CD4-positive, CD25-positive, alpha-beta regulatory T cell (primary cell): ENCODE measurements at regions not wholly inside any gene's neighbourhood (a gene's known extent, or its start where the extent isn't known, plus 50 kb on each side); places are given as distances from the start of the nearest gene placed in this dataset.
"Not testable (repeated sequence)": the region's sequence is repeated elsewhere in the genome, so short reads cannot be mapped to it uniquely, and the experiment has no call there.

ENCODE experiments used
- ATAC-seq, 2 donors: fragments of 150-1000 bp; cut with Tn5 transposase; one replicate each; pipeline ENCODE4 v1.10.0; 2021; ENCODE audit warnings: low read depth in 2 of 2, moderate number of reproducible peaks in 2 of 2, moderate library complexity in 1 of 2
- DNase-seq, 3 donors: peaks; one replicate each; pipeline versions ENCODE4 v3.0.0 to v3.0.0-alpha.2; 2012 to 2022; ENCODE audit warnings: mixed read lengths in 1 of 3
- H3K27ac ChIP-seq: one replicate; pipeline ENCODE4 v1.7.0; 2013; ENCODE audit warnings: mild to moderate bottlenecking, low read length; ENCODE audit not compliant: insufficient read depth, poor library complexity, severe bottlenecking
- H3K27me3 ChIP-seq: one replicate; pipeline ENCODE4 v1.7.0; 2013; ENCODE audit warnings: low read length; ENCODE audit not compliant: control insufficient read depth, insufficient read depth
- H3K36me3 ChIP-seq: one replicate; pipeline ENCODE4 v1.7.0; 2013; ENCODE audit warnings: mild to moderate bottlenecking, low read length, moderate library complexity; ENCODE audit not compliant: control insufficient read depth, insufficient read depth
- H3K4me1 ChIP-seq: 2 replicates; pipeline ENCODE4 v1.7.0; 2013; ENCODE audit warnings: mild to moderate bottlenecking, low read length; ENCODE audit not compliant: insufficient read depth, control insufficient read depth, poor library complexity, severe bottlenecking
- H3K4me3 ChIP-seq: one replicate; pipeline ENCODE4 v1.7.0; 2013; ENCODE audit warnings: low read depth, mild to moderate bottlenecking, low read length, moderate library complexity
- H3K9me3 ChIP-seq, 2 experiments: 1 replicate in 1 of 2; 2 replicates in 1 of 2; pipeline ENCODE4 v1.7.0; 2013; ENCODE audit warnings: low read length in 2 of 2, mild to moderate bottlenecking in 1 of 2, moderate library complexity in 1 of 2; ENCODE audit not compliant: control insufficient read depth in 2 of 2
- H3K27ac Mint-ChIP-seq, 3 donors: one replicate each; pipeline ENCODE4 v1.8.0; 2020 to 2022; ENCODE audit warnings: mild to moderate bottlenecking in 3 of 3, mixed read lengths in 3 of 3, moderate library complexity in 2 of 3
- H3K27me3 Mint-ChIP-seq: one replicate; pipeline ENCODE4 v1.8.0; 2022; ENCODE audit warnings: mild to moderate bottlenecking, mixed read lengths
- H3K36me3 Mint-ChIP-seq: one replicate; pipeline ENCODE4 v1.8.0; 2020; ENCODE audit warnings: mixed read lengths
- H3K4me1 Mint-ChIP-seq, 4 donors: one replicate each; pipeline ENCODE4 v1.8.0; 2020 to 2022; ENCODE audit warnings: mixed read lengths in 4 of 4, mild to moderate bottlenecking in 1 of 4
- H3K4me3 Mint-ChIP-seq, 4 donors: one replicate each; pipeline ENCODE4 v1.8.0; 2020 to 2022; ENCODE audit warnings: mild to moderate bottlenecking in 4 of 4, mixed read lengths in 4 of 4, moderate library complexity in 3 of 4
- H3K9me3 Mint-ChIP-seq, 7 donors: one replicate each; pipeline ENCODE4 v1.8.0; 2020 to 2022; ENCODE audit warnings: mixed read lengths in 7 of 7, mild to moderate bottlenecking in 3 of 7, moderate library complexity in 2 of 7

- no peak for ATAC-seq
- Mint-ChIP-seq H3K36me3 (peaks cover 7% of the 10 kb centered on the region), H3K9me3 (no peaks in the 10 kb centered on the region), H3K4me3 (no peak overlapping the region), H3K4me1 (peaks cover 6 to 26% (median 9%) of the 10 kb centered on the region in 4 donors), H3K27me3 (peaks cover 8% of the 10 kb centered on the region), H3K27ac (no peak overlapping the region)
- no peak overlapping the region for H3K4me3 ChIP-seq
- H3K9me3 ChIP-seq: no peaks in the 10 kb centered on the region
- no peaks in the 10 kb centered on the region for H3K36me3 ChIP-seq
- no peak overlapping the region for H3K27ac ChIP-seq
- no peaks in the 10 kb centered on the region for H3K27me3 ChIP-seq
- no peak for DNase-seq
- peaks cover 12% of the 10 kb centered on the region for H3K4me1 ChIP-seq
These were observed 88.5 kb upstream of the XIST start for GRCh38 chrX:73940893-73941470.

GRCh38 chrX:73937843-73938242, 85.3 kb upstream of the XIST start:
- not testable (repeated sequence) for H3K4me1 Mint-ChIP-seq, H3K27ac ChIP-seq, H3K27me3 ChIP-seq, H3K36me3 ChIP-seq, H3K36me3 Mint-ChIP-seq, DNase-seq, H3K4me3 Mint-ChIP-seq, ATAC-seq, H3K9me3 ChIP-seq, H3K27ac Mint-ChIP-seq, H3K4me3 ChIP-seq, H3K9me3 Mint-ChIP-seq, H3K27me3 Mint-ChIP-seq, H3K4me1 ChIP-seq

- H3K36me3 Mint-ChIP-seq: no peaks in the 10 kb centered on the region
- no peak overlapping the region for H3K4me3 ChIP-seq
- no peaks in the 10 kb centered on the region for H3K4me1 ChIP-seq
- H3K9me3 ChIP-seq: no peaks in the 10 kb centered on the region
- no peaks in the 10 kb centered on the region for H3K27me3 Mint-ChIP-seq
- peaks cover 0 to 2% (median 0%) of the 10 kb centered on the region in 7 donors for H3K9me3 Mint-ChIP-seq
- H3K36me3 ChIP-seq: no peaks in the 10 kb centered on the region
- H3K4me1 Mint-ChIP-seq: no peaks in the 10 kb centered on the region
- ATAC-seq: no peak
- no peak for DNase-seq
- H3K27me3 ChIP-seq: no peaks in the 10 kb centered on the region
- no peak overlapping the region for H3K27ac Mint-ChIP-seq
- no peak overlapping the region for H3K4me3 Mint-ChIP-seq
- H3K27ac ChIP-seq: no peak overlapping the region
These were observed 80.0 kb upstream of the XIST start for GRCh38 chrX:73932522-73932921.

GRCh38 chrX:73930300-73930699, 77.8 kb upstream of the XIST start:
- Mint-ChIP-seq H3K27ac (no peak overlapping the region), H3K4me1 (no peaks in the 10 kb centered on the region), H3K36me3 (no peaks in the 10 kb centered on the region), H3K9me3 (peaks cover 0 to 2% (median 0%) of the 10 kb centered on the region in 7 donors), H3K27me3 (no peaks in the 10 kb centered on the region), H3K4me3 (no peak overlapping the region)
- H3K4me1 ChIP-seq: no peaks in the 10 kb centered on the region
- H3K4me3 ChIP-seq: no peak overlapping the region
- no peak for ATAC-seq
- no peak overlapping the region for H3K27ac ChIP-seq
- no peaks in the 10 kb centered on the region for H3K36me3 ChIP-seq
- no peaks in the 10 kb centered on the region for H3K9me3 ChIP-seq
- H3K27me3 ChIP-seq: no peaks in the 10 kb centered on the region
- DNase-seq: no peak

GRCh38 chrX:73922856-73923455, 70.4 kb upstream of the XIST start:
- Mint-ChIP-seq H3K27ac (no peak overlapping the region), H3K4me3 (no peak overlapping the region), H3K4me1 (no peaks in the 10 kb centered on the region), H3K9me3 (no peaks in the 10 kb centered on the region), H3K36me3 (no peaks in the 10 kb centered on the region), H3K27me3 (no peaks in the 10 kb centered on the region)
- Histone ChIP-seq H3K36me3 (no peaks in the 10 kb centered on the region), H3K27me3 (no peaks in the 10 kb centered on the region), H3K9me3 (no peaks in the 10 kb centered on the region), H3K4me1 (no peaks in the 10 kb centered on the region), H3K4me3 (no peak overlapping the region), H3K27ac (no peak overlapping the region)
- DNase-seq (no peak), ATAC-seq (no peak)

- H3K27ac ChIP-seq: no peak overlapping the region
- no peak overlapping the region for H3K4me3 ChIP-seq
- no peak overlapping the region for H3K4me3 Mint-ChIP-seq
- H3K9me3 ChIP-seq: no peaks in the 10 kb centered on the region
- ATAC-seq (no peak), DNase-seq (no peak)
- no peaks in the 10 kb centered on the region for H3K27me3 ChIP-seq
- no peak overlapping the region for H3K27ac Mint-ChIP-seq
- H3K4me1 Mint-ChIP-seq: no peaks in the 10 kb centered on the region
- no peaks in the 10 kb centered on the region for H3K27me3 Mint-ChIP-seq
- no peaks in the 10 kb centered on the region for H3K36me3 ChIP-seq
- no peaks in the 10 kb centered on the region for H3K9me3 Mint-ChIP-seq
- no peaks in the 10 kb centered on the region for H3K36me3 Mint-ChIP-seq
- H3K4me1 ChIP-seq: no peaks in the 10 kb centered on the region
These were observed 64.6 kb upstream of the XIST start for GRCh38 chrX:73916931-73917667.

- no peaks in the 10 kb centered on the region for H3K9me3 ChIP-seq
- Mint-ChIP-seq H3K4me3 (no peak overlapping the region), H3K9me3 (no peaks in the 10 kb centered on the region), H3K4me1 (no peaks in the 10 kb centered on the region), H3K27ac (no peak overlapping the region), H3K36me3 (no peaks in the 10 kb centered on the region), H3K27me3 (no peaks in the 10 kb centered on the region)
- ATAC-seq: no peak
- no peaks in the 10 kb centered on the region for H3K27me3 ChIP-seq
- no peaks in the 10 kb centered on the region for H3K4me1 ChIP-seq
- no peak overlapping the region for H3K4me3 ChIP-seq
- no peak for DNase-seq
- H3K27ac ChIP-seq: no peak overlapping the region
- H3K36me3 ChIP-seq: no peaks in the 10 kb centered on the region
These were observed 64.0 kb upstream of the XIST start for GRCh38 chrX:73916489-73916888.

- H3K4me1 ChIP-seq, H3K27ac Mint-ChIP-seq, H3K4me3 Mint-ChIP-seq, H3K27ac ChIP-seq, H3K9me3 Mint-ChIP-seq, H3K36me3 ChIP-seq, H3K9me3 ChIP-seq, H3K4me3 ChIP-seq, ATAC-seq, H3K27me3 ChIP-seq, H3K27me3 Mint-ChIP-seq, H3K4me1 Mint-ChIP-seq, DNase-seq, H3K36me3 Mint-ChIP-seq: not testable (repeated sequence)
These were observed 62.3 kb upstream of the XIST start for GRCh38 chrX:73914792-73915191.
